ENCODE measurements at regions not wholly inside any gene's neighbourhood (a gene's known extent, or its start where the extent isn't known, plus 50 kb on each side); places are given as distances from the start of the nearest gene placed in this dataset.

DNA sequence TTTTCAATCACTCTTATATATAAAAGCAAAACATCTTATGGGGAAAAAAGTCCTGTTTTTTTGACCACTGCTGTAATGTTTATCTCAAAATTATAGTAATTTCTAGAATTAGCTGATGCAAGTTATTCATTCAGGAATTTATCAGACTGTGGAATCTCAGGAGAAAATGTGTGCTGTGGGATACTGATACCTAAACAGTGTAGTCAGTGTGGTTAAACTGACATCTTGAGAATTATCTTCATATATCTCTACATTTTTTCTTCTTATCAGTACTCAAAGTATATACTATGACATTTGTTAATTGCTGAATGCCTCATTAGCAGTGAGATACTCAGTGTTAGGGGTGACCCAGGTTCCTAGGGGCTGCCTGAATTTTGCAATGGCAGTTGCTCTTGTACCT, 839.3 kb downstream of the KCNT2 start:
- H3K27me3 ChIP-seq (ENCODE audit: insufficient read depth, low read length): no peaks in the 10 kb centered on the region
- no peaks in the 10 kb centered on the region for H3K4me1 ChIP-seq (ENCODE audit: insufficient read depth, low read length, severe bottlenecking)
- H3K27ac ChIP-seq (ENCODE audit: low read depth, low read length, poor library complexity, severe bottlenecking): no peak overlapping the region
- H3K9ac ChIP-seq (ENCODE audit: low read length): no peak overlapping the region
- H3K4me3 ChIP-seq (ENCODE audit: low read depth, low read length, poor library complexity, severe bottlenecking): no peak overlapping the region
- no peaks in the 10 kb centered on the region for H3K9me2 ChIP-seq (ENCODE audit: low read depth, low read length)
- H4K20me1 ChIP-seq (ENCODE audit: insufficient read depth, low read length): no peaks in the 10 kb centered on the region
- H2AFZ ChIP-seq (ENCODE audit: low read length): no peak overlapping the region
- H3K79me2 ChIP-seq (ENCODE audit: insufficient read depth, low read length): no peaks in the 10 kb centered on the region
- TF ChIP-seq EZH2 (IDR thresholded peaks at IDR 0.05; ENCODE audit: borderline replicate concordance, low read length): no peak
- TF ChIP-seq CTCF (IDR thresholded peaks at IDR 0.05; ENCODE audit: low read length): no peak
- H3K4me2 ChIP-seq (ENCODE audit: low read length): no peak overlapping the region
- H3F3A ChIP-seq (ENCODE audit: insufficient read depth, low read length): no peaks in the 10 kb centered on the region
- no peaks in the 10 kb centered on the region for H3K9me3 ChIP-seq (ENCODE audit: low read length)
- H3K36me3 ChIP-seq (ENCODE audit: insufficient read depth, low read length): no peaks in the 10 kb centered on the region

DNA sequence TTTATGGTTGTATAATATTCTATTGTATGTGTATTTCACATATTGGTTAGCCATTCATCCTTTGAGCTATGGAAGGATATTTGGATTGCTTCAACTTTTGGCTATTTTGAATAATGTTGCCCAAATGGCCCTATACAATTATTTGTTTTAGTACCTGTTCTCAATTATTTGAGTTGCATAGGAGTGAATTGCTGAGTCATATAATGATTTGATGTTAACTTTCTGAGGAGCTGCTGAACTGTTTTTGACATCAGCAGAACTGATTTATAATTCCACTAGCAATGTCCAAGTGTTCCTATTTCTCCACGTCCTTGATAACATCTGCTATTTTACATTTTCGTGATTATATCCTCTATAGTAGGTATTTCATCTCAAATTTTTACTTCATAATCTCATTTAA, 839.9 kb downstream of the KCNT2 start:
- TF ChIP-seq EZH2 (IDR thresholded peaks at IDR 0.05; ENCODE audit: borderline replicate concordance, low read length): no peak
- TF ChIP-seq CTCF (IDR thresholded peaks at IDR 0.05; ENCODE audit: low read length): no peak

DNA sequence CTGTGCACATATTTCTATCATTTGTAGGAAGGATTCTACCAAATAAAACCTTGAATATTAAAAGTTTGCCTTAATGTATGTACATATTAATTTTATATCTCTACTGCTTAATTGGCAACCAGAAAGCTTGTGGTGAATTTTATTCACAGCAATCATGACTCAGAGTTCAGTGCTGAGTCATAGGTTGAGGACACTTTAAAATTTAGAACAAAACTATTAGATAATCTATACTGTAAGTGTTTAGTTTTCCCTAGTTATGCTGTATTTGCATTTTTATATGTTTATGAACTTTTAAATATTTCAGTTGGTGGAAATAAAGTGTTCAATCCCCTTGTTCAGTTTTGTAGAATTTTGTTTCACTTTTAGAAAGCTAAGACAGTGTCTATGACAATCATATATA, 841.5 kb downstream of the KCNT2 start:
- no peaks in the 10 kb centered on the region for H3F3A ChIP-seq (ENCODE audit: insufficient read depth, low read length)
- no peak overlapping the region for H3K9ac ChIP-seq (ENCODE audit: low read length)
- no peaks in the 10 kb centered on the region for H3K9me2 ChIP-seq (ENCODE audit: low read depth, low read length)
- H3K36me3 ChIP-seq (ENCODE audit: insufficient read depth, low read length): no peaks in the 10 kb centered on the region
- no peak overlapping the region for H3K4me2 ChIP-seq (ENCODE audit: low read length)
- H3K27ac ChIP-seq (ENCODE audit: low read depth, low read length, poor library complexity, severe bottlenecking): no peak overlapping the region
- H3K27me3 ChIP-seq (ENCODE audit: insufficient read depth, low read length): no peaks in the 10 kb centered on the region
- no peak overlapping the region for H3K4me3 ChIP-seq (ENCODE audit: low read depth, low read length, poor library complexity, severe bottlenecking)
- TF ChIP-seq CTCF (IDR thresholded peaks at IDR 0.05; ENCODE audit: low read length) (no peak), EZH2 (IDR thresholded peaks at IDR 0.05; ENCODE audit: borderline replicate concordance, low read length) (no peak)
- no peaks in the 10 kb centered on the region for H3K9me3 ChIP-seq (ENCODE audit: low read length)
- no peak overlapping the region for H2AFZ ChIP-seq (ENCODE audit: low read length)
- peaks cover 4% of the 10 kb centered on the region for H3K4me1 ChIP-seq (ENCODE audit: insufficient read depth, low read length, severe bottlenecking)
- no peaks in the 10 kb centered on the region for H3K79me2 ChIP-seq (ENCODE audit: insufficient read depth, low read length)
- no peaks in the 10 kb centered on the region for H4K20me1 ChIP-seq (ENCODE audit: insufficient read depth, low read length)

More for the DNA sequence above, 839.9 kb downstream of the KCNT2 start:
- Histone ChIP-seq H3K9me2 (ENCODE audit: low read depth, low read length) (no peaks in the 10 kb centered on the region), H3K79me2 (ENCODE audit: insufficient read depth, low read length) (no peaks in the 10 kb centered on the region), H3F3A (ENCODE audit: insufficient read depth, low read length) (no peaks in the 10 kb centered on the region), H4K20me1 (ENCODE audit: insufficient read depth, low read length) (no peaks in the 10 kb centered on the region), H3K4me2 (ENCODE audit: low read length) (no peak overlapping the region), H2AFZ (ENCODE audit: low read length) (no peak overlapping the region), H3K4me1 (ENCODE audit: insufficient read depth, low read length, severe bottlenecking) (peaks cover under 1% of the 10 kb centered on the region), H3K4me3 (ENCODE audit: low read depth, low read length, poor library complexity, severe bottlenecking) (no peak overlapping the region), H3K27ac (ENCODE audit: low read depth, low read length, poor library complexity, severe bottlenecking) (no peak overlapping the region), H3K9ac (ENCODE audit: low read length) (no peak overlapping the region), H3K27me3 (ENCODE audit: insufficient read depth, low read length) (no peaks in the 10 kb centered on the region), H3K9me3 (ENCODE audit: low read length) (no peaks in the 10 kb centered on the region), H3K36me3 (ENCODE audit: insufficient read depth, low read length) (no peaks in the 10 kb centered on the region)
